PC-9 (cell line): ENCODE measurements at regions not wholly inside any gene's neighbourhood (a gene's known extent, or its start where the extent isn't known, plus 50 kb on each side); places are given as distances from the start of the nearest gene placed in this dataset.

Experiments used
- BruUV-seq: library from RNA; stranded (reverse); fragments of 400-500 nt; replicated peaks from 2 replicates; lab custom pipeline; 2021; lab: Mats Ljungman, UMichigan
- CTCF ChIA-PET: fragments of 300-600 bp; sonication (Branson Sonifier 250); formaldehyde crosslinking; loops from one replicate; lab custom pipeline; 2022; ENCODE audit warnings: antibody characterized with exemption; lab: Charles Lee
- POLR2A ChIA-PET: fragments of 300-600 bp; sonication (Branson Sonifier 250); formaldehyde crosslinking; loops from one replicate; lab custom pipeline; 2022; ENCODE audit warnings: antibody characterized with exemption; ENCODE audit not compliant: unreplicated experiment; lab: Charles Lee
- DNase-seq, 2 experiments: peaks; one replicate each; pipeline versions ENCODE4 v3.0.0 to v3.0.0-alpha.2; 2015 to 2022; ENCODE audit warnings: mixed read lengths in 1 of 2
- H2AFZ ChIP-seq: fragments of 200-600 bp; sonication (generic); 2 replicates; pipeline ENCODE4 v1.8.1; 2017; ENCODE audit warnings: antibody characterized with exemption
- H3F3A ChIP-seq: fragments of 200-600 bp; sonication (generic); 2 replicates; pipeline ENCODE4 v1.8.1; 2017; ENCODE audit warnings: antibody characterized with exemption, mild to moderate bottlenecking, low read depth; ENCODE audit not compliant: insufficient read depth
- H3K27ac ChIP-seq: fragments of 200-600 bp; sonication (generic); 2 replicates; pipeline ENCODE4 v1.6.1; 2016; ENCODE audit warnings: mixed run types
- H3K27me3 ChIP-seq: fragments of 200-600 bp; sonication (generic); 2 replicates; pipeline ENCODE4 v1.6.1; 2016; ENCODE audit warnings: low read depth, mixed run types; ENCODE audit not compliant: insufficient read depth
- H3K36me3 ChIP-seq: fragments of 200-600 bp; sonication (generic); 2 replicates; pipeline ENCODE4 v1.6.1; 2016; ENCODE audit warnings: low read depth, mixed run types
- H3K4me1 ChIP-seq: fragments of 200-600 bp; sonication (generic); replicated peaks from 2 replicates; pipeline ENCODE4 v1.6.1; 2016; ENCODE audit warnings: mixed run types; ENCODE audit not compliant: insufficient read depth
- H3K4me2 ChIP-seq: fragments of 200-600 bp; sonication (generic); 2 replicates; pipeline ENCODE4 v1.6.1; 2017; ENCODE audit warnings: mixed run types
- H3K4me3 ChIP-seq: fragments of 200-600 bp; sonication (generic); 2 replicates; pipeline ENCODE4 v1.6.1; 2016; ENCODE audit warnings: mixed run types
- H3K79me2 ChIP-seq: fragments of 200-600 bp; sonication (generic); 2 replicates; pipeline ENCODE4 v1.6.1; 2017; ENCODE audit warnings: low read depth, mixed run types
- H3K9me2 ChIP-seq: fragments of 200-600 bp; sonication (generic); 2 replicates; pipeline ENCODE4 v1.8.1; 2017; ENCODE audit warnings: mild to moderate bottlenecking; ENCODE audit not compliant: insufficient read depth
- H3K9me3 ChIP-seq: fragments of 200-600 bp; sonication (generic); 2 replicates; pipeline ENCODE4 v1.8.1; 2016; ENCODE audit warnings: low read depth; ENCODE audit not compliant: insufficient read depth
- H4K20me1 ChIP-seq: fragments of 200-600 bp; sonication (generic); 2 replicates; pipeline ENCODE4 v1.8.1; 2017; ENCODE audit not compliant: insufficient read depth
- CTCF ChIP-seq: fragments of 200-600 bp; sonication (generic); conservative IDR thresholded peaks from 2 replicates; pipeline ENCODE4 v1.6.1; 2017; ENCODE audit warnings: mixed run types, antibody characterized with exemption, mild to moderate bottlenecking, moderate library complexity
- EZH2 ChIP-seq: fragments of 200-600 bp; sonication (generic); IDR thresholded peaks from 2 replicates; pipeline ENCODE4 v1.8.0; 2017; ENCODE audit warnings: antibody characterized with exemption, low read depth
- intact Hi-C: fragments of 100-400 bp; cut with micrococcal nuclease; formaldehyde crosslinking; loops from one replicate; pipeline ENCODE4 v1.10.0; 2022; ENCODE audit not compliant: unreplicated experiment

- Histone ChIP-seq H3K36me3 (no peaks in the 10 kb centered on the region), H3K4me2 (peak overlapping the region; percentile 56), H4K20me1 (no peaks in the 10 kb centered on the region), H2AFZ (0 out of 2 replicates have a peak overlapping the region, but pooled peaks have one; percentile 9), H3K27ac (peak overlapping the region; percentile 72), H3K4me3 (no peak overlapping the region), H3K4me1 (peaks cover 44% of the 10 kb centered on the region), H3K79me2 (no peaks in the 10 kb centered on the region), H3K27me3 (no peaks in the 10 kb centered on the region), H3K9me3 (peaks cover 5% of the 10 kb centered on the region; the same call in 1 of the 2 replicates), H3K9me2 (no peaks in the 10 kb centered on the region), H3F3A (peaks cover 30% of the 10 kb centered on the region)
- BruUV-seq: no TSS peak
- peak; percentile 12 to 92 for DNase-seq
- CTCF ChIA-PET: no interaction called here
- intact Hi-C loops: loop anchor here (2.0 to 10.0 kb wide), 2 partner anchors 57 to 63 kb away; partner anchors contain the start of gene SLC44A1
- POLR2A ChIA-PET: interaction anchor here (0.6 kb wide), 1 partner anchor 56 kb away, joined by 3 read pairs; the partner anchor contains the start of gene SLC44A1
- no peak for TF ChIP-seq CTCF
These were observed 56.7 kb upstream of the SLC44A1 start for GRCh38 chr9:105187781-105188180.

DNA sequence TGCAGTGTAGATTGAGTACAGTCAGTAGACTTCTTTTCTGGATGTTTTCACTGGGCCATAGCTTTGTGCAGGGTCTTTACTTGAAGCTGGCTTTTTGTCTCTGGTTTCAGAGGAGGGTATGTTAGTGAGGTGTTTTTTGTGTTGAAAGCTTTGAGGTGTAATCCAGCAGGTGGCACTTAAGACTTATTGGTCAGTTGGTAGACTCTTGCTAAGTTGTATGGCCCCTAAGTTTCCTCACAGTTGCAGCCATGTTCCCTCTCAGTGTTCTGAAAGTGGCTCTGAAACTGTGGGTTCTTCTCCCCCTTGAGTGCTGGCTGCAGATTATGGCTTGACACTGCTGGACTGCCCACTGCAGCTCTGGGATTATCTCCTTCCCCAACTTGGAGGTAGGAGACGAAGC is 55.7 kb upstream of the SLC44A1 start:
- intact Hi-C loops: loop anchor here (2.0 to 10.0 kb wide), 2 partner anchors 56 to 64 kb away; partner anchors contain the start of gene SLC44A1
- no TSS peak for BruUV-seq
- H3K27ac ChIP-seq: no peak overlapping the region
- H3F3A ChIP-seq: peaks cover 30% of the 10 kb centered on the region
- peaks cover 44% of the 10 kb centered on the region for H3K4me1 ChIP-seq
- no peaks in the 10 kb centered on the region for H3K79me2 ChIP-seq
- ChIA-PET CTCF (no interaction called here), POLR2A (no interaction called here)
- H3K4me2 ChIP-seq: no peak overlapping the region
- H3K36me3 ChIP-seq: no peaks in the 10 kb centered on the region
- no peaks in the 10 kb centered on the region; the same call in 1 of the 2 replicates for H3K9me3 ChIP-seq
- H3K27me3 ChIP-seq: no peaks in the 10 kb centered on the region
- H2AFZ ChIP-seq: no peak overlapping the region
- no peak overlapping the region for H3K4me3 ChIP-seq
- DNase-seq: no peak
- no peaks in the 10 kb centered on the region for H3K9me2 ChIP-seq
- H4K20me1 ChIP-seq: no peaks in the 10 kb centered on the region
- TF ChIP-seq EZH2 (no peak), CTCF (no peak; the same call in 1 of the 2 replicates)

DNA sequence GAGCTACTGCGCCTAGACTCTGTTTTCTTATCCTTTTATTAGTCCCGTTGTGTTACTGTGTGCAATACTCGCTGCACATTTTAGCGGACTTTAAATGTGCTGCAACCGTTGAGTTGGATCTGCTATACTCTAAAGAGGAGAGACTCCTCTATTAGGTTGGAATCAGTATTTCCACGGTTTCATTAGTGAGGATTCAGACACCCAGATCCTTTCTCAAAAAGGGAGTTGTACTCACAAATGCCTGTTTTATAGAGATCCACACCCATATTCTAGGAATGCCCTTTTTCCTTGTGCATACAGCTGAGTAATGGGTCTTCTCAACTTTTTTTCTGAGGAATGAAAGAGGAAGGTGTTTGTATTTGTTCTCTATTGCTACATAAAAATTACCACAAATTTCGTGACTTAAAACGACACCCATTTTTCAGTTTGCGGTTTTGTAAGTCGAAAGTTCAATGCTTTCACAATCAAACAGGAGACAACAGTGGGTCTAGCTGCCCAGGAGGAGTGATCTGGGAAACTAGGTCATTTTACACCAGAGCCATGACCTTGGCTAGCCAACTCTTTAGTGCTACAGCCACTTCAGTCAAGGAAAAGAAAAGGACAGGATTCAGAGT is 52.8 kb upstream of the SLC44A1 start:
- Histone ChIP-seq H3K27ac (peak overlapping the region; percentile 76), H3K4me2 (peak overlapping the region; percentile 55), H3K4me3 (no peak overlapping the region), H3K27me3 (no peaks in the 10 kb centered on the region), H3F3A (peaks cover 30% of the 10 kb centered on the region), H3K4me1 (peaks cover 44% of the 10 kb centered on the region), H3K9me2 (no peaks in the 10 kb centered on the region), H3K79me2 (no peaks in the 10 kb centered on the region), H3K36me3 (no peaks in the 10 kb centered on the region), H2AFZ (no peak overlapping the region), H3K9me3 (no peaks in the 10 kb centered on the region; the same call in 1 of the 2 replicates), H4K20me1 (no peaks in the 10 kb centered on the region)
- DNase-seq: peak; percentile 9 to 97
- POLR2A ChIA-PET: no interaction called here
- CTCF ChIA-PET: interaction anchor here (0.6 kb wide), 1 partner anchor 128 kb away, joined by 3 read pairs; no protein-coding TSS in a partner anchor
- TF ChIP-seq EZH2: no peak
- TF ChIP-seq CTCF: no peak
- intact Hi-C loops: no loop called here
- BruUV-seq: no TSS peak
